H9 (cell line): ENCODE measurements at regions not wholly inside any gene's neighbourhood (a gene's known extent, or its start where the extent isn't known, plus 50 kb on each side); places are given as distances from the start of the nearest gene placed in this dataset.

Experiments
- DNase-seq: peaks from one replicate; pipeline ENCODE4 v3.0.0-alpha.2; 2017
- H2AFZ ChIP-seq: one replicate; pipeline ENCODE4 v1.6.1; 2013; ENCODE audit warnings: mild to moderate bottlenecking, low read length, control low read depth, moderate library complexity
- H2AK5ac ChIP-seq: 2 replicates; pipeline ENCODE4 v1.6.1; 2013; ENCODE audit warnings: low read length, control low read depth, mixed read lengths; ENCODE audit not compliant: insufficient read length
- H2BK120ac ChIP-seq: one replicate; pipeline ENCODE4 v1.6.1; 2013; ENCODE audit warnings: low read depth, mild to moderate bottlenecking, low read length, control low read depth, inconsistent platforms; ENCODE audit not compliant: poor library complexity, severe bottlenecking
- H2BK12ac ChIP-seq: 2 replicates; pipeline ENCODE4 v1.6.1; 2013; ENCODE audit warnings: low read length, control low read depth, mixed read lengths, low read depth; ENCODE audit not compliant: insufficient read length
- H2BK15ac ChIP-seq: 2 replicates; pipeline ENCODE4 v1.6.1; 2013; ENCODE audit warnings: low read depth, low read length, control low read depth
- H2BK20ac ChIP-seq: one replicate; pipeline ENCODE4 v1.6.1; 2013; ENCODE audit warnings: low read depth, mild to moderate bottlenecking, low read length, control low read depth, inconsistent platforms; ENCODE audit not compliant: poor library complexity, severe bottlenecking
- H2BK5ac ChIP-seq: 2 replicates; pipeline ENCODE4 v1.6.1; 2013; ENCODE audit warnings: low read length, control low read depth, mixed read lengths; ENCODE audit not compliant: insufficient read length
- H3K14ac ChIP-seq: 2 replicates; pipeline ENCODE4 v1.6.1; 2013; ENCODE audit warnings: low read length, control low read depth; ENCODE audit not compliant: insufficient read depth
- H3K18ac ChIP-seq: 2 replicates; pipeline ENCODE4 v1.6.1; 2013; ENCODE audit warnings: low read depth, mild to moderate bottlenecking, mixed read lengths, low read length, control low read depth; ENCODE audit not compliant: insufficient read length
- H3K23ac ChIP-seq: 2 replicates; pipeline ENCODE4 v1.6.1; 2013; ENCODE audit warnings: low read length, control low read depth, mixed read lengths, low read depth; ENCODE audit not compliant: insufficient read length
- H3K23me2 ChIP-seq: 2 replicates; pipeline ENCODE4 v1.6.1; 2013; ENCODE audit warnings: low read depth, mild to moderate bottlenecking, mixed read lengths, low read length, control low read depth; ENCODE audit not compliant: insufficient read length, poor library complexity, severe bottlenecking
- H3K27ac ChIP-seq: 2 replicates; pipeline ENCODE4 v1.5.1; 2013; ENCODE audit warnings: low read length, control low read depth, mixed read lengths, low read depth; ENCODE audit not compliant: insufficient read length
- H3K27me3 ChIP-seq: 2 replicates; pipeline ENCODE4 v1.6.1; 2013; ENCODE audit warnings: low read length, control low read depth, inconsistent platforms; ENCODE audit not compliant: insufficient read depth
- H3K4ac ChIP-seq: 2 replicates; pipeline ENCODE4 v1.6.1; 2013; ENCODE audit warnings: low read depth, mild to moderate bottlenecking, control low read depth, inconsistent platforms, low read length, moderate library complexity
- H3K4me1 ChIP-seq: 2 replicates; pipeline ENCODE4 v1.6.1; 2013; ENCODE audit warnings: low read length, control low read depth, inconsistent platforms; ENCODE audit not compliant: insufficient read depth
- H3K4me2 ChIP-seq: 2 replicates; pipeline ENCODE4 v1.6.1; 2013; ENCODE audit warnings: low read length, control low read depth, mixed read lengths; ENCODE audit not compliant: insufficient read length, insufficient read depth
- H3K56ac ChIP-seq: 2 replicates; pipeline ENCODE4 v1.6.1; 2013; ENCODE audit warnings: low read depth, mild to moderate bottlenecking, mixed read lengths, low read length, control low read depth; ENCODE audit not compliant: insufficient read length
- H3K79me1 ChIP-seq: 2 replicates; pipeline ENCODE4 v1.6.1; 2013; ENCODE audit warnings: low read depth, mild to moderate bottlenecking, moderate library complexity, low read length, control low read depth, inconsistent platforms; ENCODE audit not compliant: insufficient read depth, poor library complexity, severe bottlenecking
- H3K79me2 ChIP-seq: 2 replicates; pipeline ENCODE4 v1.6.1; 2013; ENCODE audit warnings: low read length, control low read depth, inconsistent platforms; ENCODE audit not compliant: insufficient read depth
- H3K9ac ChIP-seq: 2 replicates; pipeline ENCODE4 v1.6.1; 2013; ENCODE audit warnings: low read length, control low read depth, mixed read lengths; ENCODE audit not compliant: insufficient read length; ENCODE audit errors: extremely low read depth
- H3K9me3 ChIP-seq: one replicate; pipeline ENCODE4 v1.6.1; 2013; ENCODE audit warnings: low read depth, low read length, inconsistent platforms; ENCODE audit not compliant: control insufficient read depth
- H3T11ph ChIP-seq: one replicate; pipeline ENCODE4 v1.6.1; 2013; ENCODE audit warnings: mild to moderate bottlenecking, low read length, control low read depth, inconsistent platforms
- H4K20me1 ChIP-seq: one replicate; pipeline ENCODE4 v1.6.1; 2013; ENCODE audit not compliant: control insufficient read depth, insufficient read length, insufficient read depth
- H4K5ac ChIP-seq: 2 replicates; pipeline ENCODE4 v1.6.1; 2013; ENCODE audit warnings: low read depth, mild to moderate bottlenecking, mixed read lengths, low read length, control low read depth; ENCODE audit not compliant: insufficient read length
- H4K8ac ChIP-seq: replicated peaks from 2 replicates; pipeline ENCODE4 v1.6.1; 2013; ENCODE audit warnings: low read length, control low read depth, mixed read lengths, low read depth; ENCODE audit not compliant: insufficient read length
- H4K91ac ChIP-seq: 2 replicates; pipeline ENCODE4 v1.6.1; 2013; ENCODE audit warnings: low read depth, mild to moderate bottlenecking, moderate library complexity, mixed read lengths, low read length, control low read depth; ENCODE audit not compliant: insufficient read length
- H3K27ac Mint-ChIP-seq, 3 experiments: 2 replicates in 2 of 3; 3 replicates in 1 of 3; pipeline ENCODE4 v1.8.0; 2020 to 2021; ENCODE audit warnings: mixed read lengths in 3 of 3, mild to moderate bottlenecking in 1 of 3, moderate library complexity in 1 of 3
- H3K27me3 Mint-ChIP-seq: 2 replicates; pipeline ENCODE4 v1.8.0; 2021; ENCODE audit warnings: low read depth, mild to moderate bottlenecking, moderate library complexity, mixed read lengths
- H3K36me3 Mint-ChIP-seq, 3 experiments: 2 replicates in 2 of 3; 3 replicates in 1 of 3; pipeline ENCODE4 v1.8.0; 2020 to 2021; ENCODE audit warnings: low read depth in 3 of 3, mixed read lengths in 3 of 3; ENCODE audit not compliant: insufficient read depth in 1 of 3
- H3K4me1 Mint-ChIP-seq, 2 experiments: 2 replicates each; pipeline ENCODE4 v1.8.0; 2020; ENCODE audit warnings: mixed read lengths in 2 of 2
- H3K4me3 Mint-ChIP-seq, 2 experiments: 2 replicates in 1 of 2; 3 replicates in 1 of 2; pipeline ENCODE4 v1.8.0; 2020 to 2021; ENCODE audit warnings: mild to moderate bottlenecking in 2 of 2, mixed read lengths in 2 of 2, moderate library complexity in 1 of 2
- H3K9me3 Mint-ChIP-seq, 2 experiments: 2 replicates in 1 of 2; 3 replicates in 1 of 2; pipeline ENCODE4 v1.8.0; 2020; ENCODE audit warnings: mild to moderate bottlenecking in 2 of 2, mixed read lengths in 2 of 2, moderate library complexity in 1 of 2
- CTCF ChIP-seq: fragments of 200-600 bp; sonication (generic); conservative IDR thresholded peaks from 3 replicates; pipeline ENCODE4 v1.8.0; 2021; ENCODE audit warnings: antibody characterized with exemption, mild to moderate bottlenecking
- WGBS: extraction: QIAGEN DNeasy Blood & Tissue Kit; methylation state at CpG from one replicate; pipeline ENCODE4 v1.1.7; 2013; ENCODE audit warnings: missing lambda C conversion rate, low lambda C conversion rate, mixed read lengths; ENCODE audit not compliant: insufficient read length; ENCODE audit errors: extremely low coverage; 5-methylcytosine and 5-hydroxymethylcytosine counted together

- H3K79me2 ChIP-seq, result no peaks in the 10 kb centered on the region
Observed at GRCh38 chr2:41764131-41764530, 283.7 kb upstream of the PKDCC start.

More at GRCh38 chr2:41764131-41764530, 283.7 kb upstream of the PKDCC start:
- Histone ChIP-seq H2BK20ac (no peak overlapping the region), H2BK12ac (no peak overlapping the region), H3T11ph (no peak overlapping the region), H3K4ac (no peak overlapping the region), H2AFZ (no peak overlapping the region), H4K8ac (no peak overlapping the region), H3K27ac (no peak overlapping the region), H2BK5ac (no peak overlapping the region), H3K4me1 (no peaks in the 10 kb centered on the region), H4K20me1 (no peaks in the 10 kb centered on the region), H3K27me3 (no peaks in the 10 kb centered on the region), H2BK120ac (no peak overlapping the region), H4K5ac (no peak overlapping the region), H4K91ac (no peak overlapping the region), H3K4me2 (no peak overlapping the region), H3K14ac (no peak overlapping the region), H2AK5ac (no peak overlapping the region), H3K9me3 (no peaks in the 10 kb centered on the region), H3K23me2 (no peaks in the 10 kb centered on the region), H3K9ac (no peak overlapping the region), H3K79me1 (no peaks in the 10 kb centered on the region), H3K56ac (no peak overlapping the region), H3K18ac (no peak overlapping the region), H3K23ac (no peak overlapping the region), H2BK15ac (no peak overlapping the region)
- H3K9me3 Mint-ChIP-seq, result no peaks in the 10 kb centered on the region
- peaks cover 4% of the 10 kb centered on the region; the same call in 1 of the 2 replicates for H3K27me3 Mint-ChIP-seq
- TF ChIP-seq CTCF, result no peak
- no peak for DNase-seq
- WGBS, result no CpG with 5 or more reads among the region's 1 CpG
- no peaks in the 10 kb centered on the region for H3K4me1 Mint-ChIP-seq
- H3K27ac Mint-ChIP-seq, result no peak overlapping the region
- H3K36me3 Mint-ChIP-seq, result no peaks in the 10 kb centered on the region; a peak in 1 of 7 replicates
- H3K4me3 Mint-ChIP-seq, result no peak overlapping the region
